ENCODE measurements at regions not wholly inside any gene's neighbourhood (a gene's known extent, or its start where the extent isn't known, plus 50 kb on each side); places are given as distances from the start of the nearest gene placed in this dataset.
"Not testable (repeated sequence)": the region's sequence is repeated elsewhere in the genome, so short reads cannot be mapped to it uniquely, and the experiment has no call there.

GRCh38 chr15:47066392-47066791 is 650.9 kb upstream of the SEMA6D start:
- Histone ChIP-seq H3K27me3 (ENCODE audit: insufficient read depth, low read depth, severe bottlenecking) (no peaks in the 10 kb centered on the region), H3K4me3 (ENCODE audit: low read depth, low read length) (no peak overlapping the region), H3K27ac (no peak overlapping the region), H3K9me3 (ENCODE audit: severe bottlenecking) (no peaks in the 10 kb centered on the region), H3K36me3 (no peaks in the 10 kb centered on the region)
- no peak for DNase-seq
- no peak for TF ChIP-seq CTCF (IDR thresholded peaks at IDR 0.05; ENCODE audit: low read depth, low read length)

- H3K4me3 ChIP-seq (ENCODE audit: low read depth, low read length); H3K27ac ChIP-seq; DNase-seq; H3K9me3 ChIP-seq (ENCODE audit: severe bottlenecking); H3K27me3 ChIP-seq (ENCODE audit: insufficient read depth, low read depth, severe bottlenecking); H3K36me3 ChIP-seq: not testable (repeated sequence)
Measured at GRCh38 chr15:47077846-47078245, 639.5 kb upstream of the SEMA6D start.

GRCh38 chr15:47095833-47096232 is 621.5 kb upstream of the SEMA6D start:
- no peak for DNase-seq

GRCh38 chr15:47098526-47098925 is 618.8 kb upstream of the SEMA6D start:
- H3K4me3 ChIP-seq (ENCODE audit: low read depth, low read length); H3K36me3 ChIP-seq; H3K27ac ChIP-seq; H3K9me3 ChIP-seq (ENCODE audit: severe bottlenecking); DNase-seq; H3K27me3 ChIP-seq (ENCODE audit: insufficient read depth, low read depth, severe bottlenecking): not testable (repeated sequence)

More at GRCh38 chr15:47095833-47096232, 621.5 kb upstream of the SEMA6D start:
- Histone ChIP-seq H3K4me3 (ENCODE audit: low read depth, low read length) (no peak overlapping the region), H3K9me3 (ENCODE audit: severe bottlenecking) (no peaks in the 10 kb centered on the region), H3K27me3 (ENCODE audit: insufficient read depth, low read depth, severe bottlenecking) (no peaks in the 10 kb centered on the region), H3K36me3 (no peaks in the 10 kb centered on the region), H3K27ac (no peak overlapping the region)
- no peak for TF ChIP-seq CTCF (IDR thresholded peaks at IDR 0.05; ENCODE audit: low read depth, low read length)

- not testable (repeated sequence) for H3K4me3 ChIP-seq (ENCODE audit: low read depth, low read length); H3K9me3 ChIP-seq (ENCODE audit: severe bottlenecking); DNase-seq; H3K27me3 ChIP-seq (ENCODE audit: insufficient read depth, low read depth, severe bottlenecking); H3K27ac ChIP-seq; H3K36me3 ChIP-seq
Measured at GRCh38 chr15:47099801-47100200, 617.5 kb upstream of the SEMA6D start.

GRCh38 chr15:47108800-47109199 is 608.5 kb upstream of the SEMA6D start:
- H3K4me3 ChIP-seq (ENCODE audit: low read depth, low read length); H3K27me3 ChIP-seq (ENCODE audit: insufficient read depth, low read depth, severe bottlenecking); DNase-seq; H3K9me3 ChIP-seq (ENCODE audit: severe bottlenecking); H3K36me3 ChIP-seq; H3K27ac ChIP-seq: not testable (repeated sequence)

GRCh38 chr15:47116698-47117097 is 600.6 kb upstream of the SEMA6D start:
- Histone ChIP-seq H3K27me3 (ENCODE audit: insufficient read depth, low read depth, severe bottlenecking) (no peaks in the 10 kb centered on the region), H3K9me3 (ENCODE audit: severe bottlenecking) (no peaks in the 10 kb centered on the region), H3K27ac (no peak overlapping the region), H3K4me3 (ENCODE audit: low read depth, low read length) (no peak overlapping the region), H3K36me3 (no peaks in the 10 kb centered on the region)
- TF ChIP-seq CTCF (IDR thresholded peaks at IDR 0.05; ENCODE audit: low read depth, low read length) = no peak
- no peak for DNase-seq

GRCh38 chr15:47119349-47119748 is 598.0 kb upstream of the SEMA6D start:
- Histone ChIP-seq H3K27ac (no peak overlapping the region), H3K27me3 (ENCODE audit: insufficient read depth, low read depth, severe bottlenecking) (no peaks in the 10 kb centered on the region), H3K9me3 (ENCODE audit: severe bottlenecking) (no peaks in the 10 kb centered on the region), H3K36me3 (no peaks in the 10 kb centered on the region), H3K4me3 (ENCODE audit: low read depth, low read length) (no peak overlapping the region)
- TF ChIP-seq CTCF (IDR thresholded peaks at IDR 0.05; ENCODE audit: low read depth, low read length) = no peak
- DNase-seq = no peak

All from WERI-Rb-1 (cell line).